Suprapubic skin (tissue), 4 donors: ENCODE measurements at regions not wholly inside any gene's neighbourhood (a gene's known extent, or its start where the extent isn't known, plus 50 kb on each side); places are given as distances from the start of the nearest gene placed in this dataset.

Experiments
- DNase-seq, 2 donors: peaks; one replicate each; pipeline ENCODE4 v3.0.0-alpha.2; 2019; ENCODE audit warnings: low spot score in 2 of 2
- H3K27ac ChIP-seq: fragments of 200-600 bp; sonication (generic); one replicate; pipeline ENCODE4 v1.5.1; 2019
- H3K27me3 ChIP-seq: fragments of 200-600 bp; sonication (generic); one replicate; pipeline ENCODE4 v1.5.1; 2019
- H3K36me3 ChIP-seq: fragments of 200-600 bp; sonication (generic); one replicate; pipeline ENCODE4 v1.5.1; 2019
- H3K4me1 ChIP-seq: fragments of 200-600 bp; sonication (generic); one replicate; pipeline ENCODE4 v1.5.1; 2019
- H3K4me3 ChIP-seq: fragments of 200-600 bp; sonication (generic); one replicate; pipeline ENCODE4 v1.5.1; 2019; ENCODE audit warnings: mild to moderate bottlenecking
- H3K9me3 ChIP-seq: fragments of 200-600 bp; sonication (generic); one replicate; pipeline ENCODE4 v1.5.1; 2019
- CTCF ChIP-seq, 2 donors: fragments of 200-600 bp in 1 of 2; fragments of 450-650 bp in 1 of 2; sonication (generic) in 1 of 2; IDR thresholded peaks; one replicate each; pipeline ENCODE4 v1.5.1; 2016 to 2019; ENCODE audit warnings: antibody characterized with exemption in 2 of 2, mild to moderate bottlenecking in 1 of 2, moderate library complexity in 1 of 2
- EP300 ChIP-seq: sonication (generic); formaldehyde crosslinking; IDR thresholded peaks from one replicate; pipeline ENCODE4 v1.6.1; 2017; ENCODE audit warnings: antibody characterized with exemption
- POLR2A ChIP-seq, 2 donors: fragments of 450-650 bp; IDR thresholded peaks; one replicate each; pipeline ENCODE4 v1.6.1; 2017; ENCODE audit warnings: antibody characterized with exemption in 2 of 2, mild to moderate bottlenecking in 2 of 2, moderate library complexity in 2 of 2
- POLR2AphosphoS5 ChIP-seq, 3 donors: sonication (generic); formaldehyde crosslinking; IDR thresholded peaks; one replicate each; pipeline ENCODE4 v1.6.1; 2017; ENCODE audit warnings: antibody characterized with exemption in 3 of 3
- WGBS: methylation state at CpG from one replicate; pipeline ENCODE4 v1.1.5; 2018; 5-methylcytosine and 5-hydroxymethylcytosine counted together

- no peaks in the 10 kb centered on the region for H3K4me1 ChIP-seq
- H3K27me3 ChIP-seq, result peaks cover 3% of the 10 kb centered on the region
- no peak for DNase-seq
- no peaks in the 10 kb centered on the region for H3K36me3 ChIP-seq
- H3K9me3 ChIP-seq, result no peaks in the 10 kb centered on the region
- WGBS, result 70% methylated on average over 9 of the region's 9 CpGs
- TF ChIP-seq EP300, result no peak
- no peak for TF ChIP-seq POLR2AphosphoS5 (IDR thresholded peaks at IDR 0.05)
- no peak for TF ChIP-seq POLR2A (IDR thresholded peaks at IDR 0.05)
- no peak for TF ChIP-seq CTCF (IDR thresholded peaks at IDR 0.05)
- H3K4me3 ChIP-seq, result no peak overlapping the region
- H3K27ac ChIP-seq, result no peak overlapping the region
Measured at GRCh38 chr10:130990486-130990885, 321.0 kb downstream of the TCERG1L start.

- Histone ChIP-seq H3K4me1 (no peaks in the 10 kb centered on the region), H3K36me3 (no peaks in the 10 kb centered on the region), H3K27me3 (peaks cover 8% of the 10 kb centered on the region), H3K9me3 (no peaks in the 10 kb centered on the region), H3K4me3 (no peak overlapping the region), H3K27ac (no peak overlapping the region)
- no peak for DNase-seq
- 91% methylated on average over 10 of the region's 14 CpGs for WGBS
- no peak for TF ChIP-seq POLR2AphosphoS5 (IDR thresholded peaks at IDR 0.05)
- TF ChIP-seq POLR2A (IDR thresholded peaks at IDR 0.05), result no peak
- TF ChIP-seq EP300, result no peak
- TF ChIP-seq CTCF (IDR thresholded peaks at IDR 0.05), result no peak
Measured at GRCh38 chr10:130992802-130993523, 318.6 kb downstream of the TCERG1L start.

GRCh38 chr10:130993612-130994011 lies 317.9 kb downstream of the TCERG1L start:
- Histone ChIP-seq H3K27me3 (peaks cover 8% of the 10 kb centered on the region), H3K9me3 (no peaks in the 10 kb centered on the region), H3K4me3 (no peak overlapping the region), H3K36me3 (no peaks in the 10 kb centered on the region), H3K4me1 (no peaks in the 10 kb centered on the region), H3K27ac (no peak overlapping the region)
- TF ChIP-seq EP300 (no peak), CTCF (IDR thresholded peaks at IDR 0.05) (no peak), POLR2AphosphoS5 (IDR thresholded peaks at IDR 0.05) (no peak), POLR2A (IDR thresholded peaks at IDR 0.05) (no peak)
- WGBS, result 92% methylated on average over 6 of the region's 6 CpGs
- DNase-seq, result no peak

- WGBS, result 77% methylated on average over 7 of the region's 7 CpGs
- H3K4me3 ChIP-seq, result no peak overlapping the region
Measured at GRCh38 chr10:130994191-130994590, 317.3 kb downstream of the TCERG1L start.

GRCh38 chr10:130994845-130995244 lies 316.7 kb downstream of the TCERG1L start:
- WGBS, result 50% methylated on average over 7 of the region's 7 CpGs
- H3K4me3 ChIP-seq, result no peak overlapping the region
- no peaks in the 10 kb centered on the region for H3K9me3 ChIP-seq
- H3K27ac ChIP-seq, result no peak overlapping the region
- DNase-seq, result no peak
- H3K36me3 ChIP-seq, result no peaks in the 10 kb centered on the region
- H3K27me3 ChIP-seq, result peaks cover 8% of the 10 kb centered on the region
- TF ChIP-seq POLR2A (IDR thresholded peaks at IDR 0.05) (no peak), EP300 (no peak)
- no peaks in the 10 kb centered on the region for H3K4me1 ChIP-seq

More at GRCh38 chr10:130994191-130994590, 317.3 kb downstream of the TCERG1L start:
- Histone ChIP-seq H3K9me3 (no peaks in the 10 kb centered on the region), H3K4me1 (no peaks in the 10 kb centered on the region), H3K36me3 (no peaks in the 10 kb centered on the region), H3K27me3 (peaks cover 8% of the 10 kb centered on the region), H3K27ac (no peak overlapping the region)
- no peak for TF ChIP-seq POLR2A (IDR thresholded peaks at IDR 0.05)
- no peak for TF ChIP-seq EP300
- no peak for TF ChIP-seq CTCF (IDR thresholded peaks at IDR 0.05)
- no peak for TF ChIP-seq POLR2AphosphoS5 (IDR thresholded peaks at IDR 0.05)
- no peak for DNase-seq
